Prostate gland (tissue), 2 donors: ENCODE measurements at regions not wholly inside any gene's neighbourhood (a gene's known extent, or its start where the extent isn't known, plus 50 kb on each side); places are given as distances from the start of the nearest gene placed in this dataset.

ENCODE experiments used
- DNase-seq: peaks from one replicate; pipeline ENCODE4 v3.0.0-alpha.2; 2019; ENCODE audit warnings: low spot score
- H3K27ac ChIP-seq, 2 donors: fragments of 200-600 bp; sonication (generic); 2 replicates each; pipeline ENCODE4 v1.5.1; 2017 to 2019
- H3K27me3 ChIP-seq: fragments of 200-600 bp; sonication (generic); replicated peaks from 2 replicates; pipeline ENCODE4 v1.5.1; 2019; ENCODE audit not compliant: insufficient read depth
- H3K36me3 ChIP-seq, 2 donors: fragments of 200-600 bp; sonication (generic); 1 replicate in 1 of 2; 2 replicates in 1 of 2; pipeline versions ENCODE4 v1.5.1 to v1.8.1; 2017 to 2019
- H3K4me1 ChIP-seq: fragments of 200-600 bp; sonication (generic); replicated peaks from 2 replicates; pipeline ENCODE4 v1.5.1; 2019
- H3K4me3 ChIP-seq, 2 donors: fragments of 200-600 bp; sonication (generic); 2 replicates each; pipeline ENCODE4 v1.5.1; 2017 to 2019
- H3K9me3 ChIP-seq: fragments of 200-600 bp; sonication (generic); 2 replicates; pipeline ENCODE4 v1.5.1; 2017
- CTCF ChIP-seq, 4 experiments: fragments of 200-600 bp in 2 of 4; fragments of 450-650 bp in 2 of 4; sonication (generic) in 2 of 4; IDR thresholded peaks; 1 replicate in 3 of 4; 2 replicates in 1 of 4; pipeline ENCODE4 v1.5.1; 2016 to 2019; ENCODE audit warnings: antibody characterized with exemption in 4 of 4, mild to moderate bottlenecking in 2 of 4, moderate library complexity in 2 of 4
- POLR2A ChIP-seq: fragments of 450-650 bp; IDR thresholded peaks from one replicate; pipeline ENCODE4 v1.6.1; 2016; ENCODE audit warnings: antibody characterized with exemption, mild to moderate bottlenecking
- POLR2AphosphoS5 ChIP-seq: sonication (generic); formaldehyde crosslinking; IDR thresholded peaks from one replicate; pipeline ENCODE4 v1.6.1; 2017; ENCODE audit warnings: antibody characterized with exemption
- WGBS: methylation state at CpG from one replicate; pipeline ENCODE4 v1.1.5; 2018; 5-methylcytosine and 5-hydroxymethylcytosine counted together
- intact Hi-C: fragments of 100-400 bp; cut with DNase I; formaldehyde crosslinking; loops from one replicate; pipeline ENCODE4 v1.14.2; 2022

- TF ChIP-seq POLR2A (no peak), CTCF (IDR thresholded peaks at IDR 0.05) (no peak), POLR2AphosphoS5 (no peak)
- Histone ChIP-seq H3K4me3 (no peak overlapping the region), H3K4me1 (no peaks in the 10 kb centered on the region), H3K27ac (no peak overlapping the region), H3K36me3 (no peaks in the 10 kb centered on the region), H3K27me3 (no peaks in the 10 kb centered on the region), H3K9me3 (no peaks in the 10 kb centered on the region)
- no peak for DNase-seq
- intact Hi-C loops = no loop called here
- WGBS = 77% methylated on average over 2 of the region's 2 CpGs
Observed at GRCh38 chr6:87826424-87826823, 124.4 kb upstream of the AKIRIN2 start.

GRCh38 chr6:87825821-87826221 is 123.8 kb upstream of the AKIRIN2 start:
- Histone ChIP-seq H3K27ac (no peak overlapping the region), H3K27me3 (no peaks in the 10 kb centered on the region), H3K36me3 (no peaks in the 10 kb centered on the region), H3K4me1 (no peaks in the 10 kb centered on the region), H3K9me3 (no peaks in the 10 kb centered on the region), H3K4me3 (no peak overlapping the region)
- intact Hi-C loops = no loop called here
- TF ChIP-seq CTCF (IDR thresholded peaks at IDR 0.05) (no peak), POLR2AphosphoS5 (no peak), POLR2A (no peak)
- 55% methylated on average over 2 of the region's 2 CpGs for WGBS
- no peak for DNase-seq

- no peak for DNase-seq
- no peaks in the 10 kb centered on the region for H3K36me3 ChIP-seq
- TF ChIP-seq POLR2A (no peak), POLR2AphosphoS5 (no peak), CTCF (IDR thresholded peaks at IDR 0.05) (no peak)
- no peak overlapping the region for H3K27ac ChIP-seq
- H3K27me3 ChIP-seq = no peaks in the 10 kb centered on the region
- H3K4me3 ChIP-seq = no peak overlapping the region
- intact Hi-C loops = no loop called here
- 52% methylated on average over 2 of the region's 2 CpGs for WGBS
- no peaks in the 10 kb centered on the region for H3K9me3 ChIP-seq
- H3K4me1 ChIP-seq = no peaks in the 10 kb centered on the region
Observed at GRCh38 chr6:87824958-87825491, 123.0 kb upstream of the AKIRIN2 start.

- TF ChIP-seq POLR2A (no peak), POLR2AphosphoS5 (no peak), CTCF (IDR thresholded peaks at IDR 0.05) (no peak)
- H3K27ac ChIP-seq = no peak overlapping the region
- H3K27me3 ChIP-seq = no peaks in the 10 kb centered on the region
- intact Hi-C loops = no loop called here
- no peaks in the 10 kb centered on the region for H3K4me1 ChIP-seq
- DNase-seq = no peak
- no peaks in the 10 kb centered on the region for H3K36me3 ChIP-seq
- H3K4me3 ChIP-seq = no peak overlapping the region
- no peaks in the 10 kb centered on the region for H3K9me3 ChIP-seq
Observed at GRCh38 chr6:87822011-87822410, 120.0 kb upstream of the AKIRIN2 start.

- Histone ChIP-seq H3K36me3 (no peaks in the 10 kb centered on the region), H3K9me3 (no peaks in the 10 kb centered on the region), H3K4me1 (no peaks in the 10 kb centered on the region), H3K27ac (no peak overlapping the region), H3K27me3 (no peaks in the 10 kb centered on the region), H3K4me3 (no peak overlapping the region)
- no peak for TF ChIP-seq POLR2A
- TF ChIP-seq POLR2AphosphoS5 = no peak
- TF ChIP-seq CTCF (IDR thresholded peaks at IDR 0.05) = no peak
- DNase-seq = no peak
- WGBS = over 99% methylated on average over 7 of the region's 7 CpGs
- intact Hi-C loops = no loop called here
Observed at GRCh38 chr6:87820343-87820984, 118.4 kb upstream of the AKIRIN2 start.
